Thymus (tissue), 11 donors: ENCODE measurements at regions not wholly inside any gene's neighbourhood (a gene's known extent, or its start where the extent isn't known, plus 50 kb on each side); places are given as distances from the start of the nearest gene placed in this dataset.

ENCODE experiments used
- DNase-seq, 9 donors: peaks; one replicate each; pipeline ENCODE4 v3.0.0-alpha.2; 2013; ENCODE audit warnings: low spot score in 9 of 9, low read depth in 6 of 9, missing footprints in 1 of 9
- H3K27ac ChIP-seq, 2 donors: one replicate each; pipeline ENCODE4 v1.5.1; 2013; ENCODE audit warnings: control low read depth in 1 of 2, low read depth in 1 of 2, low read length in 1 of 2, mild to moderate bottlenecking in 1 of 2, moderate library complexity in 1 of 2
- H3K27me3 ChIP-seq, 2 donors: one replicate each; pipeline ENCODE4 v1.5.1; 2013; ENCODE audit warnings: low read length in 1 of 2; ENCODE audit not compliant: control insufficient read depth in 2 of 2, insufficient read depth in 1 of 2
- H3K36me3 ChIP-seq, 2 donors: one replicate each; pipeline ENCODE4 v1.5.1; 2013; ENCODE audit warnings: low read length in 1 of 2, mild to moderate bottlenecking in 1 of 2, moderate library complexity in 1 of 2; ENCODE audit not compliant: control insufficient read depth in 2 of 2, insufficient read depth in 2 of 2
- H3K4me1 ChIP-seq, 2 donors: one replicate each; pipeline ENCODE4 v1.5.1; 2013; ENCODE audit warnings: low read length in 2 of 2; ENCODE audit not compliant: control insufficient read depth in 2 of 2, insufficient read depth in 2 of 2
- H3K4me3 ChIP-seq, 2 donors: one replicate each; pipeline ENCODE4 v1.5.1; 2013; ENCODE audit warnings: low read length in 2 of 2, control low read depth in 1 of 2, mild to moderate bottlenecking in 1 of 2
- H3K9me3 ChIP-seq, 2 donors: one replicate each; pipeline ENCODE4 v1.5.1; 2013; ENCODE audit warnings: low read length in 1 of 2, mild to moderate bottlenecking in 1 of 2; ENCODE audit not compliant: control insufficient read depth in 2 of 2, insufficient read depth in 1 of 2
- WGBS: extraction: QIAGEN DNeasy Blood & Tissue Kit; methylation state at CpG from one replicate; pipeline ENCODE4 v1.1.7; 2013; 5-methylcytosine and 5-hydroxymethylcytosine counted together
- donor health status: healthy.

- H3K27ac ChIP-seq: no peak overlapping the region
- DNase-seq: no peak
- WGBS: 96% methylated on average over 8 of the region's 8 CpGs
- no peaks in the 10 kb centered on the region for H3K36me3 ChIP-seq
- no peaks in the 10 kb centered on the region for H3K4me1 ChIP-seq
- H3K4me3 ChIP-seq: no peak overlapping the region
- no peaks in the 10 kb centered on the region for H3K9me3 ChIP-seq
- H3K27me3 ChIP-seq: no peaks in the 10 kb centered on the region
Measured at GRCh38 chr2:176745543-176746200, 466.9 kb upstream of the HNRNPA3 start.

- Histone ChIP-seq H3K9me3 (no peaks in the 10 kb centered on the region), H3K27ac (no peak overlapping the region), H3K4me1 (no peaks in the 10 kb centered on the region), H3K27me3 (no peaks in the 10 kb centered on the region), H3K4me3 (no peak overlapping the region), H3K36me3 (no peaks in the 10 kb centered on the region)
- DNase-seq: no peak
- WGBS: 95% methylated on average over 7 of the region's 7 CpGs
Measured at GRCh38 chr2:176746411-176746810, 466.2 kb upstream of the HNRNPA3 start.

- H3K36me3 ChIP-seq: no peaks in the 10 kb centered on the region
- DNase-seq: no peak
- H3K27ac ChIP-seq: no peak overlapping the region
- H3K4me1 ChIP-seq: no peaks in the 10 kb centered on the region
- no peaks in the 10 kb centered on the region for H3K9me3 ChIP-seq
- H3K4me3 ChIP-seq: no peak overlapping the region
- WGBS: 83% methylated on average over 4 of the region's 4 CpGs
- H3K27me3 ChIP-seq: no peaks in the 10 kb centered on the region
Measured at GRCh38 chr2:176747506-176747905, 465.1 kb upstream of the HNRNPA3 start.

DNA sequence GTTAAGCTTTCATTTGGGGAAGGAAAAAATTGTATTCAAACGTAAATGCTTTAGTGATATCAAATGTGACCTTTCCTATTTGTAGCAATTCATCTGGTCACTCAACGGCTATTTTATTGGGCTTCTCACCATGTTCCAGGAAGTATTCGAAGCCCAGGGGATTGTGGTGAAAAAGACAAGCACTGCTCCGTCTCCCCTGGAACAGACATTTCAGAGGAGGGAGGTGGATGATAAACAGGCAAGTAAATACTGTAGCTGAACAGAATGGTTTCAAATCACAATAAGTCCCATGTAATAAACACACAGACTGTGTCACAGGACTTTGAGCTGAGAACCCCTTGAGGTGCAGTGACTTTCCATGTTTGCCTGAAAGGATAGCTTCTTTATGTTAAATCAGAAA is 464.7 kb upstream of the HNRNPA3 start:
- Histone ChIP-seq H3K9me3 (no peaks in the 10 kb centered on the region), H3K27me3 (no peaks in the 10 kb centered on the region), H3K36me3 (no peaks in the 10 kb centered on the region), H3K27ac (no peak overlapping the region), H3K4me1 (no peaks in the 10 kb centered on the region), H3K4me3 (no peak overlapping the region)
- no peak for DNase-seq
- WGBS: 91% methylated on average over 4 of the region's 4 CpGs

DNA sequence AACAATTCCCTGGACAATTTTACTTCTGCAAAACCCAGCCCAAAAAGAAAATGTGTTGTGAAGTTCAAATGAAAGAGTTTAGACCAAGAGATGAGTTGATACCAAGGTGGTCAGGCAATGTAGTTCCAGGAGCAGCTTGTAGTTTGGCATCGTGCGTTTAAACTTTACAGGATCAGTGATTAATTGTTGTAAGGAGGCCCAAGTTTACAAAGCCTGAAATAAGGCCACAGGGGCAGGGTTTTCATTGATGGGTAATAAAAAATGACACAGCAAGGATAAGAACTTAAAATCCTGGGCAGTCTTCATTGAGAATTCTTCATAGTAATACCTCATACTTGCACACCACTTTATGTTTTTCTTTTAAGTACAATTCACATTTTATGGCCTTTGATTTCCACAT is 463.9 kb upstream of the HNRNPA3 start:
- Histone ChIP-seq H3K4me3 (no peak overlapping the region), H3K27me3 (no peaks in the 10 kb centered on the region), H3K27ac (no peak overlapping the region), H3K9me3 (no peaks in the 10 kb centered on the region), H3K4me1 (no peaks in the 10 kb centered on the region), H3K36me3 (no peaks in the 10 kb centered on the region)
- no peak for DNase-seq
- 97% methylated on average over 2 of the region's 2 CpGs for WGBS

GRCh38 chr2:176751314-176752227 is 461.0 kb upstream of the HNRNPA3 start:
- Histone ChIP-seq H3K9me3 (no peaks in the 10 kb centered on the region), H3K27ac (no peak overlapping the region)
- 84% methylated on average over 6 of the region's 6 CpGs for WGBS

DNA sequence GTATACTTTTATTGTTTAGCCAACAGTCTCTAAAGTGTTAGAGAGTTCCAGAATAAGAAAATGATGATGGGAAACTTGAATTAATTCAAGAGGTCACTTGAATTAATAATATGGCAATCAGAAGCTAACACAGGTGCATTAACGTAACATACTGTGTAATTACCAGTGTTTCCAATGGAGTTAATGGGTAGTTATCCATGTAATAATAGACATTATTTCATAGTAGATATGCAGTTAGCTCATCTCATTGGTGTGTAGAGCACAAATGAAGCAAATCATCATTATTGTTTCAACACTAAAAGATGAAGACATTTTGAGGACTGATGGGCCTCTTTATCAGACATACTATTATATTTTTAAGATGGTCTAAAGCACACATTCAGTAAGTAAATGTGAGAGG is 460.3 kb upstream of the HNRNPA3 start:
- Histone ChIP-seq H3K9me3 (no peaks in the 10 kb centered on the region), H3K27me3 (no peaks in the 10 kb centered on the region), H3K27ac (no peak overlapping the region), H3K36me3 (no peaks in the 10 kb centered on the region), H3K4me3 (no peak overlapping the region), H3K4me1 (no peaks in the 10 kb centered on the region)
- 93% methylated on average over 1 of the region's 1 CpG for WGBS
- DNase-seq: no peak

More at GRCh38 chr2:176751314-176752227, 461.0 kb upstream of the HNRNPA3 start:
- H3K27me3 ChIP-seq: no peaks in the 10 kb centered on the region
- H3K4me1 ChIP-seq: no peaks in the 10 kb centered on the region
- no peak overlapping the region for H3K4me3 ChIP-seq
- DNase-seq: no peak
- H3K36me3 ChIP-seq: no peaks in the 10 kb centered on the region

GRCh38 chr2:176753205-176753604 is 459.4 kb upstream of the HNRNPA3 start:
- Histone ChIP-seq H3K9me3 (no peaks in the 10 kb centered on the region), H3K27ac (no peak overlapping the region), H3K4me1 (no peaks in the 10 kb centered on the region), H3K4me3 (no peak overlapping the region), H3K36me3 (no peaks in the 10 kb centered on the region), H3K27me3 (no peaks in the 10 kb centered on the region)
- no peak for DNase-seq
- 96% methylated on average over 3 of the region's 3 CpGs for WGBS

DNA sequence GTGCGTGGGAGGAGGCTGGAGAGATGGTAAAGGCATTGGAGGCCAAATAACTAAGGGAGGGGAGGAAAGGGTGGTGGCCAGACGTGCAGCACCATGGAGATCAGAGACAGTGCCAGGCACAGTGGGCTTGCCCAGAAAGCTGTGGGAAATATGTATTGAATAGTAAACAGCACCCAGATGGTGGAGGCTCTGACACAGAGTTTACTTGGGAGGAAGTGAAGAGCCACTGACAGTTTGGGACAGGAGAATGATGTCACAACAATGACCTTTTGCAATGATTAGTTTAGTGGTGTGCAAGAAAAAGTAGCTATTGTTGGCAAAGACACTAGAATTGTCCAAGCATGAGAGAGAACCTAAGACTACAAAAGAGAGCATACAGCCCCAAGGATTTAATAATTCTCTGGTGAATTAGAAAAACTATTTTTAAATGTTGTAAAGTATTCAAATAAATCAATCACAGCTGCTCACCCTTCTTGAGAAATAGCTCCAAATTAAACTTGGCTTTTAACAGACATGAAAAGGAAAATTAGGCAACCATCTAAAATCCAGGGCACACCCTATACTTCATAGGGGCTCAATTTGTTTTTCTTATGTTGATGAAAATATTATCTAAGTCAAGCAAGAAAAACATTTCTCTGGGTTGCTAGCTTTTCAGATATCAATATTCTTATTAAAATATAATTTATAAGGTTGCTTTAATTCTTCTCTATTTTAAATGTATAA is 458.7 kb upstream of the HNRNPA3 start:
- Histone ChIP-seq H3K9me3 (no peaks in the 10 kb centered on the region), H3K36me3 (no peaks in the 10 kb centered on the region), H3K4me3 (no peak overlapping the region), H3K4me1 (no peaks in the 10 kb centered on the region), H3K27me3 (no peaks in the 10 kb centered on the region), H3K27ac (no peak overlapping the region)
- DNase-seq: no peak
- 86% methylated on average over 2 of the region's 2 CpGs for WGBS
